Karpas-422 (cell line): ENCODE measurements at regions not wholly inside any gene's neighbourhood (a gene's known extent, or its start where the extent isn't known, plus 50 kb on each side); places are given as distances from the start of the nearest gene placed in this dataset.
A peak's percentile ranks its signal among the peaks of the same experiment; 100 is the strongest.

ENCODE experiments used
- DNase-seq: peaks from one replicate; pipeline ENCODE4 v3.0.0-alpha.2; 2015
- H2AFZ ChIP-seq: fragments of 200-600 bp; sonication (generic); 2 replicates; pipeline ENCODE4 v1.6.1; 2014; ENCODE audit warnings: antibody characterized with exemption, low read length, mixed read lengths
- H3K27ac ChIP-seq: fragments of 200-600 bp; sonication (generic); 2 replicates; pipeline ENCODE4 v1.5.1; 2014; ENCODE audit warnings: mild to moderate bottlenecking, low read length, moderate library complexity
- H3K27me3 ChIP-seq: fragments of 200-600 bp; sonication (generic); 2 replicates; pipeline ENCODE4 v1.6.1; 2014; ENCODE audit warnings: low read length, mixed read lengths
- H3K36me3 ChIP-seq: fragments of 200-600 bp; sonication (generic); 2 replicates; pipeline ENCODE4 v1.6.1; 2014; ENCODE audit warnings: low read length, mixed read lengths; ENCODE audit not compliant: insufficient read depth
- H3K4me1 ChIP-seq: fragments of 200-600 bp; sonication (generic); 2 replicates; pipeline ENCODE4 v1.6.1; 2014; ENCODE audit warnings: mild to moderate bottlenecking, low read length, mixed read lengths
- H3K4me2 ChIP-seq: fragments of 200-600 bp; sonication (generic); 2 replicates; pipeline ENCODE4 v1.6.1; 2014; ENCODE audit warnings: low read length, low read depth, mild to moderate bottlenecking; ENCODE audit not compliant: poor library complexity, severe bottlenecking
- H3K4me3 ChIP-seq: fragments of 200-600 bp; sonication (generic); 2 replicates; pipeline ENCODE4 v1.5.1; 2014; ENCODE audit warnings: mild to moderate bottlenecking, antibody characterized with exemption, low read length, mixed read lengths
- H3K79me2 ChIP-seq: fragments of 200-600 bp; sonication (generic); 2 replicates; pipeline ENCODE4 v1.6.1; 2014; ENCODE audit warnings: mild to moderate bottlenecking, low read length, mixed read lengths
- H3K9ac ChIP-seq: fragments of 200-600 bp; sonication (generic); 2 replicates; pipeline ENCODE4 v1.6.0; 2014; ENCODE audit warnings: low read length
- H3K9me2 ChIP-seq: fragments of 200-600 bp; sonication (generic), shearing (Covaris generic); replicated peaks from 2 replicates; pipeline ENCODE4 v1.6.0; 2014; ENCODE audit warnings: mild to moderate bottlenecking, low read length, moderate library complexity; ENCODE audit not compliant: insufficient read depth
- H3K9me3 ChIP-seq: fragments of 300-700, 200-600 bp; sonication (generic); 2 replicates; pipeline ENCODE4 v1.6.1; 2014; ENCODE audit warnings: low read length, mixed read lengths
- H4K20me1 ChIP-seq: fragments of 200-600 bp; sonication (generic); 2 replicates; pipeline ENCODE4 v1.6.1; 2014; ENCODE audit warnings: mild to moderate bottlenecking, antibody characterized with exemption, low read length, low read depth; ENCODE audit not compliant: insufficient read depth

DNA sequence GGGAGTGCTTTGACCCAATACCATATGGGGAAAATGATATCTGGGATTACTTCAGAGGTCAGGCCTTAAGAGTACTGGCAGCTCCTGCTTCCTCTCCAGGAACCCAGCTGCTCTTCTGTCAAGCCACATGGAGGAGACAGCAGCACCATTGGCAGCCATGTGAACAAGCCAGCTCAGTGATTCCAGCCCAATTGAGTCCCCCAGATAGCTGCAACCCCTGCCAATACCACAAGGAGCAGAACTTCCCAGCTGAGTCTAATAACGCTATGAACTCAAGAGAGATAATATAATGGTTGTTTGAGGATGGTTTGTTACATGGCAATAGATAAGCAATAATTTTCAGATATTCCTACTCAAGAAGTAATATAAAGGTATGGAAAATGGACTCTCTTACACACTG is 126.8 kb upstream of the CPNE4 start:
- no peaks in the 10 kb centered on the region for H3K27me3 ChIP-seq
- no peaks in the 10 kb centered on the region for H3K79me2 ChIP-seq
- H3K27ac ChIP-seq, result no peak overlapping the region
- H3K4me1 ChIP-seq, result no peaks in the 10 kb centered on the region
- H4K20me1 ChIP-seq, result no peaks in the 10 kb centered on the region
- no peak overlapping the region for H2AFZ ChIP-seq
- peak; percentile 52 for DNase-seq
- H3K36me3 ChIP-seq, result no peaks in the 10 kb centered on the region
- H3K9me2 ChIP-seq, result no peaks in the 10 kb centered on the region
- no peaks in the 10 kb centered on the region for H3K9me3 ChIP-seq
- H3K9ac ChIP-seq, result no peak overlapping the region
- no peak overlapping the region for H3K4me3 ChIP-seq
- no peak overlapping the region for H3K4me2 ChIP-seq

DNA sequence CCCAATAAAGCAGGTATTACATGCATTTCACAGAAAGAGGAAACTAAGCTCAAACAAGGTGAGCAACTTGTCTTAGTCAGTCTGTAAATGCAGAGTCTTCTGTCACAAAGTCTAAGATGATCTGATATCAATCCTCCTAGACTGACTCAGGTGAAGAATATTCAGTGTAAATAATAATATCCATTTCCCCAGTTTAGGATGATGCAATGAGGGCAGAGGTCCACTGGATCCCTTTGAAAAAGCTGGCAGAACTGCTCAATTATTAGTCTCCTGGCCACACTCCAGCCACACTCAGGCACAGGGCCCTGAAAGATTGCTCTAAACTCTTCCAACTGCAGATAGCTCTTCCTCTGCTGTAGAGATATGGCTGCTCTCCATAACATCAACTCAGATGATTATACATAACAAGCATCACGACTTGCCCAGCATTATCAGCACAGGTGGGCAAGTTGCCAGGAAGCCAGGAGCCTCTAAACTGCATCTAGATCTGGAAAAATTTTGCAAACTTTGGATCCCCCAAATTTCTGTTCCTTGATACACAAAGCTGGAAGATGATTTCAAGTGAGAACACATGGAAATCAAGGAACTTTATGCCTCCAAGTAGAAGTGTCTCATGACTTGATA is 129.8 kb upstream of the CPNE4 start:
- H3K9me2 ChIP-seq, result no peaks in the 10 kb centered on the region

DNA sequence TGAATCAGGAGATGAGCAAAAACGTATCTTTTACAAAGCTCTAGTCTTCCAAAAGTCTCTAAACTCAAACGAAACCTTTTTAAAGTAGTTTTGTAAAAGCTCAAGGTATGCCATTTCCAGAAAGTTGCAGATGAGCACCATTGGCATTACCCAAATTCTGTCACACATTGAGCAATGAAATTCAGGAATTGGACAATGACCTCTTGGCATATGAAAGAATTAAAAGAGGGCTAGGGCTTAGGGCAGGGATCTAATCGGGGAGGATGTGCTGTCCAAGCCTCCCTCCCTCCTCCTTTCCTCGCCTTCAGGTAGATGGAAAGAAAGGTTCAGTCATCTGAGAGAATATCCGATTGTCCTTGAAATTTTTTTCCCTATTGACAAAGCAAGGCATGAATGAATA is 133.1 kb upstream of the CPNE4 start:
- no peak overlapping the region for H3K4me2 ChIP-seq

More for the DNA sequence above, 129.8 kb upstream of the CPNE4 start:
- no peaks in the 10 kb centered on the region for H3K4me1 ChIP-seq
- DNase-seq, result no peak
- no peak overlapping the region for H3K27ac ChIP-seq
- no peak overlapping the region for H3K4me2 ChIP-seq
- H3K79me2 ChIP-seq, result no peaks in the 10 kb centered on the region
- no peak overlapping the region for H3K9ac ChIP-seq
- H3K4me3 ChIP-seq, result no peak overlapping the region
- H3K27me3 ChIP-seq, result no peaks in the 10 kb centered on the region
- no peak overlapping the region for H2AFZ ChIP-seq
- no peaks in the 10 kb centered on the region for H4K20me1 ChIP-seq
- no peaks in the 10 kb centered on the region for H3K36me3 ChIP-seq
- H3K9me3 ChIP-seq, result no peaks in the 10 kb centered on the region

DNA sequence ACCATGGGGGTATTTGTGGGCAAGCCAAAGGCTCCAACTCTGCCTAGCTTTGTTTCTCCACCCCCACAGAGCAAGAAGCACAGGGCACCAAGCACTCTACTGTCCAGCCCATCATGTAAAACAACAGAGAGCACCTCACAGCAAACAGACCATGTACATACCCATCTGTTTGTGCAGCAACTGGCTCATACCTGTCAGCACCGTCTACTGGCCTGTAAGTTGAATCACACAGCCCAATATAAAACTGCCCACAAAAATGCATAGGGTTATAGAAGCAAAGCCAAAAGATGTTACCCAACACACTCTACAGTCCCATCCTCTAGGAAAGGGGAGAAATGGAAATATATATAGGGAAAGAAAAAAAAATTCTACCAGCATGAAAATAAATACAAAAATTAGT is 139.7 kb upstream of the CPNE4 start:
- Histone ChIP-seq H3K9me2 (no peaks in the 10 kb centered on the region), H3K27me3 (no peaks in the 10 kb centered on the region), H3K27ac (no peak overlapping the region), H3K79me2 (no peaks in the 10 kb centered on the region), H2AFZ (no peak overlapping the region), H3K9ac (no peak overlapping the region), H3K4me3 (no peak overlapping the region), H3K9me3 (no peaks in the 10 kb centered on the region), H3K4me1 (no peaks in the 10 kb centered on the region), H3K4me2 (no peak overlapping the region), H3K36me3 (no peaks in the 10 kb centered on the region), H4K20me1 (no peaks in the 10 kb centered on the region)
- no peak for DNase-seq

More for the DNA sequence above, 133.1 kb upstream of the CPNE4 start:
- Histone ChIP-seq H3K9me3 (no peaks in the 10 kb centered on the region), H3K9ac (no peak overlapping the region), H4K20me1 (no peaks in the 10 kb centered on the region), H3K4me1 (no peaks in the 10 kb centered on the region), H2AFZ (no peak overlapping the region), H3K4me3 (no peak overlapping the region), H3K79me2 (no peaks in the 10 kb centered on the region), H3K9me2 (no peaks in the 10 kb centered on the region), H3K27me3 (no peaks in the 10 kb centered on the region), H3K36me3 (no peaks in the 10 kb centered on the region), H3K27ac (no peak overlapping the region)
- DNase-seq, result no peak

DNA sequence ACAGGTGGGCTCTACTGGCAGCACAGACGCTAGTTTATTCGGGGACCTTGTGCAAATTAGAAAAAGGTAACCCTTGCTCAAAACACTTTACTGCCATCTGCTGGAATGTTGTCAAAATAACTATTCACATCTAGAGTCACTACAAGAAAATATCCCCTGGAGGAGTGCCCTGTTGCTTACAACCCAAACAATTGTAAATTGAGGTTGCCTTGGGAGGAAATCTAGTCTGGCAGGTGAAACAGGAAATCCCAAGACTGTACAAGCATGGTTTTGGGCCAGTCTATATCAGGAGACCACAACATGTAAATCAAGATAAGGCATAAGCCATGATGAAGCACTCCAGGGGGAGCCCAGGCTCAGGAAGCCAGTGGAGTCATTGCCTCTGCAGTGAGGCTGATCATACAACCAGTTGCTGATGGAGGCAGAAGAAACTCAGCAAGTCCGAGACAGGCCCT is 136.8 kb upstream of the ACP3 start:
- H3K9me2 ChIP-seq, result no peaks in the 10 kb centered on the region
- H3K27me3 ChIP-seq, result no peaks in the 10 kb centered on the region
- H3K9me3 ChIP-seq, result no peaks in the 10 kb centered on the region
- H3K36me3 ChIP-seq, result no peaks in the 10 kb centered on the region
- H2AFZ ChIP-seq, result no peak overlapping the region
- H3K4me1 ChIP-seq, result no peaks in the 10 kb centered on the region
- no peak overlapping the region for H3K4me2 ChIP-seq
- peak; percentile 83 for DNase-seq
- no peaks in the 10 kb centered on the region for H4K20me1 ChIP-seq
- no peak overlapping the region for H3K4me3 ChIP-seq
- H3K79me2 ChIP-seq, result no peaks in the 10 kb centered on the region
- no peak overlapping the region for H3K9ac ChIP-seq
- no peak overlapping the region for H3K27ac ChIP-seq

DNA sequence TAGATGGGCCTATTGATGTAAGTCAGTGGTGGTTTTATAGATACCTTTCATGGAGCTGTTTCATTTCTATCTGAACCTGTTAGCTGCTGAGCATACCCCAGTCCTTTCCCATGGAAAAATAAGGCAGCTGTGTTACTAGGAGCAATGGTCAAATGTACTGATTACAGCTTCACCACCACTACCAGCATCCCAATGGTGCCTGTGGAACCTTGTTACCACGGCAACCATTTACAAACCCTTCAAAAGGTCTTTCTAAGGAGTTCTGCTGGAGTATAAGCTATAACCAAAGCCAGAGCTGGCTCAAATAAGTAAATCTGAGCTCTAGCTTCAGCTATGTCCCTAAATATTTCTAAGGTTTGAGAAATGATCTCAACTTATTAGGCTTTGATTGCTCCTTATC is 133.4 kb upstream of the ACP3 start:
- no peaks in the 10 kb centered on the region for H3K27me3 ChIP-seq
- no peaks in the 10 kb centered on the region for H3K9me2 ChIP-seq
- no peak overlapping the region for H3K4me3 ChIP-seq
- H3K36me3 ChIP-seq, result no peaks in the 10 kb centered on the region
- DNase-seq, result no peak
- H3K4me1 ChIP-seq, result no peaks in the 10 kb centered on the region
- no peaks in the 10 kb centered on the region for H3K9me3 ChIP-seq
- H3K4me2 ChIP-seq, result no peak overlapping the region
- no peak overlapping the region for H3K27ac ChIP-seq
- H3K79me2 ChIP-seq, result no peaks in the 10 kb centered on the region
- no peak overlapping the region for H2AFZ ChIP-seq
- no peaks in the 10 kb centered on the region for H4K20me1 ChIP-seq
- no peak overlapping the region for H3K9ac ChIP-seq

DNA sequence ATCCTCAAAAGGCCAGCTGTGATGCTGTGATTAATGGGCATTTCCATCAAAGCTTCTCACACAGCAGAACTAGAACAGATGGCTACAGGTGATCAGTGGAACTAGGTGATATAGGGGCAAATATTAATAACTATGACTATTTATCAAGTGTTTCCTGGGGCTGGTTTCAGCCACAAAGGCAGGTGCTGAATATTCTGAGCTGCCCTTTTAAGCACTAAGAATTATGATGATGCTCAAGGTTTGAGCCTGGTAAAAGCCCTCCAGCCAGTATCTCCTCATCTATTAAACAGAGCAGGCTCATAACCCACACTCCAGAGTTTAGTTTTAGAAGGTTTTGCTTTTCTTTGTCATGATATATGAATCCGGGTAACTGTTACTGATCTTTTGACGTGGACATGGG is 129.5 kb upstream of the ACP3 start:
- Histone ChIP-seq H3K4me1 (no peaks in the 10 kb centered on the region), H3K27me3 (no peaks in the 10 kb centered on the region), H2AFZ (no peak overlapping the region), H3K27ac (no peak overlapping the region), H3K4me2 (no peak overlapping the region), H3K9me3 (no peaks in the 10 kb centered on the region), H3K79me2 (no peaks in the 10 kb centered on the region), H3K9me2 (no peaks in the 10 kb centered on the region), H3K4me3 (no peak overlapping the region), H4K20me1 (no peaks in the 10 kb centered on the region), H3K9ac (no peak overlapping the region), H3K36me3 (no peaks in the 10 kb centered on the region)
- DNase-seq, result no peak

DNA sequence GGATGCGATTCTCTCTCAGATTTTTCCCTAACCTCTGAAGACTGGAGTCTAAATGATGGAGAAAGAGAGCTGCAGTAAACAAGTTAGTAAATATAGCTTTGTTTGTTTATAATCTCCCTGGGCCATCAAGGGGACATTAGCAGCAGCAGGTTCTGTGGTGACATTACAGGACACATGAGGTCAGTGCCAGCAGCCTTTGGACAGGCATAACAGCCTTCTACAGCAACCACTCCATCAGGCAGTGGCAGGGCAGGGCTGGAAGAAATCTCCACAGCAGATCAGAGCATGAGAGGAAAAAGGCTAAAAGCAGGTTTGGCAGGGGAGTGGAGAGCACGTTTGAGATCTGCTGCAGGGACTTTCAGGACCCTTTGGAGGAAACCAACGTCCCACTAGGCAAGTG is 127.6 kb upstream of the ACP3 start:
- H3K9ac ChIP-seq, result no peak overlapping the region
- DNase-seq, result no peak
- no peak overlapping the region for H3K27ac ChIP-seq
- no peaks in the 10 kb centered on the region for H3K36me3 ChIP-seq
- H2AFZ ChIP-seq, result no peak overlapping the region
- no peaks in the 10 kb centered on the region for H3K27me3 ChIP-seq
- H3K4me1 ChIP-seq, result no peaks in the 10 kb centered on the region
- no peak overlapping the region for H3K4me3 ChIP-seq
- no peaks in the 10 kb centered on the region for H3K9me2 ChIP-seq
- no peaks in the 10 kb centered on the region for H4K20me1 ChIP-seq
- no peak overlapping the region for H3K4me2 ChIP-seq
- no peaks in the 10 kb centered on the region for H3K79me2 ChIP-seq
- no peaks in the 10 kb centered on the region for H3K9me3 ChIP-seq

DNA sequence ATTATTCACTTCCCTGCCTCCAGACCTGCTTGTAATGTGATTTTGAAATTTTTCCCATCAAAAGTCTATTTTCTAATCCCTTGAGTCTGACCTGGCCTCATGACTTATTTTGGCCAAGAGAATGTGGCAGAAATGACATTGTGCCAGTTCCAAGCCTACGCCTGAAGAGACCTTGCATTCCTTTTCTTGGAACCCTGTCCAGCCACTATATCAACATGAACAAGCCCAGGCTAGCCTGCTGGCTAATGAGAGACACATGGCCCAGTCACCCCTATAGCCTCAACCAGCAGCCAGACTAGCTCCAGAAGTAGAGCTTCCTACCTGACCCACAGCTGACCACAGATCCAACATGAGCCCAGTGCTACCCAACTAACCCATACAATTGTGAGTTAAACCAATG is 121.1 kb upstream of the ACP3 start:
- Histone ChIP-seq H3K9me3 (no peaks in the 10 kb centered on the region), H3K4me3 (no peak overlapping the region), H4K20me1 (no peaks in the 10 kb centered on the region), H3K4me1 (no peaks in the 10 kb centered on the region), H3K4me2 (no peak overlapping the region), H3K27me3 (no peaks in the 10 kb centered on the region), H3K27ac (no peak overlapping the region), H3K79me2 (no peaks in the 10 kb centered on the region), H3K36me3 (no peaks in the 10 kb centered on the region), H3K9ac (no peak overlapping the region), H3K9me2 (peaks cover 2% of the 10 kb centered on the region; the same call in 1 of the 2 replicates), H2AFZ (no peak overlapping the region)
- DNase-seq, result no peak
